HG03469 (cell line): ENCODE measurements at regions not wholly inside any gene's neighbourhood (a gene's known extent, or its start where the extent isn't known, plus 50 kb on each side); places are given as distances from the start of the nearest gene placed in this dataset.

Source experiments
- ATAC-seq: cut with Tn5 transposase; IDR thresholded peaks from one replicate; pipeline ENCODE4 v1.9.1; 2021; ENCODE audit warnings: mild to moderate bottlenecking, moderate library complexity, moderate number of reproducible peaks; ENCODE audit not compliant: unreplicated experiment

GRCh38 chr14:76929927-76930326 lies 98.6 kb downstream of the IRF2BPL start:
- no peak for ATAC-seq

GRCh38 chr14:76927971-76928700 lies 100.4 kb downstream of the IRF2BPL start:
- no peak for ATAC-seq

- no peak for ATAC-seq
Measured at GRCh38 chr14:76926521-76927251, 100.5 kb downstream of the LRRC74A start.

GRCh38 chr14:76925097-76925441 lies 98.9 kb downstream of the LRRC74A start:
- ATAC-seq = no peak

- ATAC-seq = no peak
Measured at GRCh38 chr14:76924371-76925096, 98.3 kb downstream of the LRRC74A start.

GRCh38 chr14:76923431-76924370 lies 97.5 kb downstream of the LRRC74A start:
- no peak for ATAC-seq

GRCh38 chr14:76922584-76922983 lies 96.4 kb downstream of the LRRC74A start:
- ATAC-seq = no peak

- no peak for ATAC-seq
Measured at GRCh38 chr14:76922092-76922491, 95.9 kb downstream of the LRRC74A start.

- no peak for ATAC-seq
Measured at GRCh38 chr14:76921088-76921399, 94.8 kb downstream of the LRRC74A start.

GRCh38 chr14:76920331-76921087 lies 94.3 kb downstream of the LRRC74A start:
- no peak for ATAC-seq

GRCh38 chr14:76919431-76920330 lies 93.5 kb downstream of the LRRC74A start:
- ATAC-seq = no peak
